NCI-H146 treated with DMSO at 0.1 percent for 48 hours (cell line): ENCODE measurements at regions not wholly inside any gene's neighbourhood (a gene's known extent, or its start where the extent isn't known, plus 50 kb on each side); places are given as distances from the start of the nearest gene placed in this dataset.
"Not testable (repeated sequence)": the region's sequence is repeated elsewhere in the genome, so short reads cannot be mapped to it uniquely, and the experiment has no call there.

Experiments used
- DNase-seq: peaks from one replicate; lab custom pipeline; 2025; ENCODE audit not compliant: unreplicated experiment; lab: John Stamatoyannopoulos, UW

- DNase-seq: no peak
Observed at GRCh38 chr7:136134503-136134902, 157.3 kb upstream of the MTPN start.

- DNase-seq: peak; percentile 50
Observed at GRCh38 chr7:136133551-136133950, 156.4 kb upstream of the MTPN start.

GRCh38 chr7:136131304-136131630, 154.1 kb upstream of the MTPN start:
- DNase-seq: no peak

- DNase-seq: no peak
Observed at GRCh38 chr7:136130511-136131303, 153.5 kb upstream of the MTPN start.

GRCh38 chr7:136128050-136128449, 150.9 kb upstream of the MTPN start:
- DNase-seq: no peak

- no peak for DNase-seq
Observed at GRCh38 chr7:136123352-136123751, 146.2 kb upstream of the MTPN start.

GRCh38 chr7:136122026-136122425, 144.9 kb upstream of the MTPN start:
- no peak for DNase-seq

- no peak for DNase-seq
Observed at GRCh38 chr7:136117539-136117938, 140.4 kb upstream of the MTPN start.

- no peak for DNase-seq
Observed at GRCh38 chr7:136116186-136116585, 139.0 kb upstream of the MTPN start.

- peak; percentile 7 for DNase-seq
Observed at GRCh38 chr7:136114966-136115762, 138.0 kb upstream of the MTPN start.

GRCh38 chr7:136114467-136114866, 137.3 kb upstream of the MTPN start:
- DNase-seq: not testable (repeated sequence)

GRCh38 chr7:136109037-136109436, 131.9 kb upstream of the MTPN start:
- not testable (repeated sequence) for DNase-seq

- no peak for DNase-seq
Observed at GRCh38 chr7:136105191-136105590, 128.0 kb upstream of the MTPN start.

- DNase-seq: no peak
Observed at GRCh38 chr7:136104269-136104603, 127.1 kb upstream of the MTPN start.

- no peak for DNase-seq
Observed at GRCh38 chr7:136103545-136104268, 126.5 kb upstream of the MTPN start.

- no peak for DNase-seq
Observed at GRCh38 chr7:136102881-136103280, 125.7 kb upstream of the MTPN start.

- not testable (repeated sequence) for DNase-seq
Observed at GRCh38 chr7:136092714-136093113, 115.6 kb upstream of the MTPN start.

GRCh38 chr7:136087881-136088280, 110.7 kb upstream of the MTPN start:
- DNase-seq: no peak

- DNase-seq: no peak
Observed at GRCh38 chr7:136086712-136087111, 109.6 kb upstream of the MTPN start.

- no peak for DNase-seq
Observed at GRCh38 chr7:136079934-136080333, 102.8 kb upstream of the MTPN start.

GRCh38 chr7:136079478-136079892, 102.3 kb upstream of the MTPN start:
- DNase-seq: no peak

- no peak for DNase-seq
Observed at GRCh38 chr7:136079066-136079465, 101.9 kb upstream of the MTPN start.
